Loucy (cell line): ENCODE measurements at regions not wholly inside any gene's neighbourhood (a gene's known extent, or its start where the extent isn't known, plus 50 kb on each side); places are given as distances from the start of the nearest gene placed in this dataset.
"Not testable (repeated sequence)": the region's sequence is repeated elsewhere in the genome, so short reads cannot be mapped to it uniquely, and the experiment has no call there.

ENCODE experiments used
- H2AFZ ChIP-seq: fragments of 200-600 bp; sonication (generic); 2 replicates; pipeline ENCODE4 v1.6.0; 2016; ENCODE audit warnings: antibody characterized with exemption, mild to moderate bottlenecking, low read length, moderate library complexity
- H3F3A ChIP-seq: fragments of 200-600 bp; 2 replicates; pipeline ENCODE4 v1.6.0; 2016; ENCODE audit warnings: antibody characterized with exemption, low read depth, mild to moderate bottlenecking
- H3K27me3 ChIP-seq: fragments of 200-600 bp; sonication (generic); 2 replicates; pipeline ENCODE4 v1.6.1; 2014; ENCODE audit warnings: low read length, mild to moderate bottlenecking; ENCODE audit not compliant: insufficient read depth, poor library complexity, severe bottlenecking
- H3K36me3 ChIP-seq: fragments of 200-600 bp; sonication (generic); 2 replicates; pipeline ENCODE4 v1.6.1; 2016; ENCODE audit warnings: low read length; ENCODE audit not compliant: insufficient read depth
- H3K4me1 ChIP-seq: fragments of 200-600 bp; sonication (generic); 2 replicates; pipeline ENCODE4 v1.5.1; 2014; ENCODE audit warnings: low read length, mild to moderate bottlenecking; ENCODE audit not compliant: insufficient read depth, poor library complexity, severe bottlenecking
- H3K4me2 ChIP-seq: fragments of 200-600 bp; sonication (generic); 2 replicates; pipeline ENCODE4 v1.6.0; 2014; ENCODE audit warnings: antibody characterized with exemption, low read length, low read depth, mild to moderate bottlenecking; ENCODE audit not compliant: poor library complexity, severe bottlenecking
- H3K4me3 ChIP-seq: fragments of 200-600 bp; sonication (generic); 2 replicates; pipeline ENCODE4 v1.5.1; 2014; ENCODE audit warnings: low read length, mild to moderate bottlenecking, mixed read lengths; ENCODE audit not compliant: poor library complexity, severe bottlenecking
- H3K79me2 ChIP-seq: fragments of 200-600 bp; sonication (generic); 2 replicates; pipeline ENCODE4 v1.6.1; 2014; ENCODE audit warnings: low read length; ENCODE audit not compliant: insufficient read depth
- H3K9ac ChIP-seq: fragments of 200-600 bp; sonication (generic); 2 replicates; pipeline ENCODE4 v1.6.0; 2014; ENCODE audit warnings: mild to moderate bottlenecking, low read depth, low read length, moderate library complexity; ENCODE audit not compliant: poor library complexity, severe bottlenecking
- H3K9me2 ChIP-seq: fragments of 200-600 bp; sonication (generic); replicated peaks from 2 replicates; pipeline ENCODE4 v1.6.1; 2016; ENCODE audit warnings: low read depth, low read length, mixed read lengths
- H3K9me3 ChIP-seq: fragments of 200-600 bp; sonication (generic); 2 replicates; pipeline ENCODE4 v1.6.1; 2014; ENCODE audit warnings: mild to moderate bottlenecking, antibody characterized with exemption, low read length, low read depth; ENCODE audit not compliant: insufficient read depth
- H4K20me1 ChIP-seq: fragments of 200-600 bp; sonication (generic); 2 replicates; pipeline ENCODE4 v1.6.0; 2014; ENCODE audit warnings: antibody characterized with exemption, low read length, mild to moderate bottlenecking; ENCODE audit not compliant: insufficient read depth, poor library complexity, severe bottlenecking
- EZH2phosphoT487 ChIP-seq: fragments of 200-600 bp; IDR thresholded peaks from 2 replicates; pipeline ENCODE4 v1.6.1; 2018; ENCODE audit warnings: antibody characterized with exemption, mild to moderate bottlenecking, moderate library complexity, borderline replicate concordance
- TF ChIP-seq, protein P1 (sequence below): fragments of 200-600 bp; sonication (generic); conservative IDR thresholded peaks from 2 replicates; pipeline ENCODE4 v1.5.1; 2014; ENCODE audit warnings: mild to moderate bottlenecking, antibody characterized with exemption, low read length

- Histone ChIP-seq H3K4me3 (no peak overlapping the region), H3K9me3 (no peaks in the 10 kb centered on the region), H3K9ac (no peak overlapping the region), H3F3A (no peaks in the 10 kb centered on the region), H3K36me3 (no peaks in the 10 kb centered on the region), H3K79me2 (no peaks in the 10 kb centered on the region), H3K4me1 (no peaks in the 10 kb centered on the region), H4K20me1 (no peaks in the 10 kb centered on the region), H3K27me3 (no peaks in the 10 kb centered on the region), H3K4me2 (no peak overlapping the region), H3K9me2 (no peaks in the 10 kb centered on the region), H2AFZ (no peak overlapping the region)
- TF ChIP-seq EZH2phosphoT487 = no peak
- TF ChIP-seq, protein P1, sequence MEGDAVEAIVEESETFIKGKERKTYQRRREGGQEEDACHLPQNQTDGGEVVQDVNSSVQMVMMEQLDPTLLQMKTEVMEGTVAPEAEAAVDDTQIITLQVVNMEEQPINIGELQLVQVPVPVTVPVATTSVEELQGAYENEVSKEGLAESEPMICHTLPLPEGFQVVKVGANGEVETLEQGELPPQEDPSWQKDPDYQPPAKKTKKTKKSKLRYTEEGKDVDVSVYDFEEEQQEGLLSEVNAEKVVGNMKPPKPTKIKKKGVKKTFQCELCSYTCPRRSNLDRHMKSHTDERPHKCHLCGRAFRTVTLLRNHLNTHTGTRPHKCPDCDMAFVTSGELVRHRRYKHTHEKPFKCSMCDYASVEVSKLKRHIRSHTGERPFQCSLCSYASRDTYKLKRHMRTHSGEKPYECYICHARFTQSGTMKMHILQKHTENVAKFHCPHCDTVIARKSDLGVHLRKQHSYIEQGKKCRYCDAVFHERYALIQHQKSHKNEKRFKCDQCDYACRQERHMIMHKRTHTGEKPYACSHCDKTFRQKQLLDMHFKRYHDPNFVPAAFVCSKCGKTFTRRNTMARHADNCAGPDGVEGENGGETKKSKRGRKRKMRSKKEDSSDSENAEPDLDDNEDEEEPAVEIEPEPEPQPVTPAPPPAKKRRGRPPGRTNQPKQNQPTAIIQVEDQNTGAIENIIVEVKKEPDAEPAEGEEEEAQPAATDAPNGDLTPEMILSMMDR = no peak
Observed at GRCh38 chr7:9349625-9350024, 916.2 kb downstream of the NXPH1 start.

DNA sequence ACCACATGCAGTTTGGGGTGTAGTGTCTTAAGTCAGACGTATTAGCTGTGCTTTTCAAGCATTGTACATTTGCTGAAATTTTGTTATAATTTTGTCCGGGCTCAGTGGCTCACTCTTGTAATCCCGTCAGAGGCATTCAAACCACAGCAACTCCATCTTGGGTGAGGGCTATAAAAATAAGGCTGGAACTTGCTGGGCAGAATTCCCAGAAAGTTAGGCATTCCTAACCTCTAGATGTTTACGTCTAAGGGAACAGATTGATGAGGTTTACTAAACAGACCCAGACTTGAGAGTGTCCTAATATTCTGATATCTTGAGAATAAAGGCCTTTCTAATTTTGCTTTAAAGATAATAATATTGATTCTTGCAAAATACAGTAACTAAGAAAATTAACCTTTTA lies 957.8 kb downstream of the NXPH1 start:
- Histone ChIP-seq H3K9me3 (peaks cover 8% of the 10 kb centered on the region; the same call in 1 of the 2 replicates), H3K4me2 (no peak overlapping the region), H3K9ac (no peak overlapping the region), H3K36me3 (no peaks in the 10 kb centered on the region), H3K27me3 (no peaks in the 10 kb centered on the region), H3K79me2 (no peaks in the 10 kb centered on the region), H3K4me1 (no peaks in the 10 kb centered on the region), H2AFZ (no peak overlapping the region), H3F3A (no peaks in the 10 kb centered on the region), H4K20me1 (no peaks in the 10 kb centered on the region), H3K4me3 (no peak overlapping the region), H3K9me2 (no peaks in the 10 kb centered on the region)
- TF ChIP-seq, protein P1 = no peak
- TF ChIP-seq EZH2phosphoT487 = no peak

GRCh38 chr7:9391984-9392383 lies 958.6 kb downstream of the NXPH1 start:
- no peaks in the 10 kb centered on the region for H4K20me1 ChIP-seq
- H3K4me2 ChIP-seq = no peak overlapping the region
- no peaks in the 10 kb centered on the region for H3K4me1 ChIP-seq
- peaks cover under 1% of the 10 kb centered on the region; the same call in 1 of the 2 replicates for H3K9me3 ChIP-seq
- H3K9ac ChIP-seq = no peak overlapping the region
- no peak overlapping the region for H3K4me3 ChIP-seq
- H3K27me3 ChIP-seq = no peaks in the 10 kb centered on the region
- no peak overlapping the region for H2AFZ ChIP-seq
- no peaks in the 10 kb centered on the region for H3K9me2 ChIP-seq
- H3F3A ChIP-seq = no peaks in the 10 kb centered on the region
- H3K36me3 ChIP-seq = no peaks in the 10 kb centered on the region
- TF ChIP-seq, protein P1 = no peak
- TF ChIP-seq EZH2phosphoT487 = no peak
- H3K79me2 ChIP-seq = no peaks in the 10 kb centered on the region

DNA sequence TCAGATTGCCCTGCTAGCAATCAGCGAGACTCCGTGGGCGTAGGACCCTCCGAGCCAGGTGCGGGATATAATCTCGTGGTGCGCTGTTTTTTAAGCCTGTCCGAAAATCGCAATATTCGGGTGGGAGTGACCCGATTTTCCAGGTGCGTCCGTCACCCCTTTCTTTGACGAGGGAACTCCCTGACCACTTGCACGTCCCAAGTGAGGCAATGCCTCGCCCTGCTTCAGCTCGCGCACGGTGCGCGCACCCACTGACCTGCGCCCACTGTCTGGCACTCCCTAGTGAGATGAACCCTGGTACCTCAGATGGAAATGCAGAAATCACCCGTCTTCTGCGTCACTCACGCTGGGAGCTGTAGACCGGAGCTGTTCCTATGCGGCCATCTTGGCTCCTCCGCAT lies 971.0 kb downstream of the NXPH1 start:
- H2AFZ ChIP-seq, H3K4me3 ChIP-seq, H3K79me2 ChIP-seq: not testable (repeated sequence)

More for the DNA sequence above, 971.0 kb downstream of the NXPH1 start:
- not testable (repeated sequence) for H3K4me2 ChIP-seq, H3F3A ChIP-seq, H3K27me3 ChIP-seq, H3K9me2 ChIP-seq, H3K9me3 ChIP-seq, H3K36me3 ChIP-seq, H3K9ac ChIP-seq, H4K20me1 ChIP-seq, H3K4me1 ChIP-seq
